BJ (cell line): ENCODE measurements at regions not wholly inside any gene's neighbourhood (a gene's known extent, or its start where the extent isn't known, plus 50 kb on each side); places are given as distances from the start of the nearest gene placed in this dataset.
"Not testable (repeated sequence)": the region's sequence is repeated elsewhere in the genome, so short reads cannot be mapped to it uniquely, and the experiment has no call there.

Experiments
- CTCF ChIA-PET: fragments of 350-600 bp; formaldehyde crosslinking; extraction: SDS; loops from one replicate; lab custom pipeline; 2021; ENCODE audit warnings: antibody characterized with exemption, inconsistent platforms; lab: Yijun Ruan, JAX
- POLR2A ChIA-PET: fragments of 300-600 bp; sonication (Branson Sonifier 250); formaldehyde crosslinking; extraction: SDS; loops from one replicate; lab custom pipeline; 2021; ENCODE audit warnings: antibody characterized with exemption; lab: Charles Lee
- DNase-seq: peaks from one replicate; pipeline ENCODE4 v3.0.0-alpha.2; 2011; ENCODE audit warnings: low read depth
- H3K27me3 ChIP-seq: 2 replicates; pipeline ENCODE4 v1.6.0; 2011; ENCODE audit warnings: low read length; ENCODE audit not compliant: control insufficient read depth, insufficient read depth
- H3K36me3 ChIP-seq: 2 replicates; pipeline ENCODE4 v1.5.1; 2011; ENCODE audit warnings: low read length; ENCODE audit not compliant: control insufficient read depth, insufficient read depth
- H3K4me3 ChIP-seq: 2 replicates; pipeline ENCODE4 v1.5.1; 2011; ENCODE audit warnings: low read depth, mild to moderate bottlenecking, control low read depth, low read length
- TF ChIP-seq, protein P1 (sequence below): IDR thresholded peaks from 2 replicates; pipeline ENCODE4 v1.5.1; 2011; ENCODE audit warnings: low read depth, mild to moderate bottlenecking, control low read depth, inconsistent platforms, low read length, moderate library complexity; ENCODE audit not compliant: insufficient read depth

DNA sequence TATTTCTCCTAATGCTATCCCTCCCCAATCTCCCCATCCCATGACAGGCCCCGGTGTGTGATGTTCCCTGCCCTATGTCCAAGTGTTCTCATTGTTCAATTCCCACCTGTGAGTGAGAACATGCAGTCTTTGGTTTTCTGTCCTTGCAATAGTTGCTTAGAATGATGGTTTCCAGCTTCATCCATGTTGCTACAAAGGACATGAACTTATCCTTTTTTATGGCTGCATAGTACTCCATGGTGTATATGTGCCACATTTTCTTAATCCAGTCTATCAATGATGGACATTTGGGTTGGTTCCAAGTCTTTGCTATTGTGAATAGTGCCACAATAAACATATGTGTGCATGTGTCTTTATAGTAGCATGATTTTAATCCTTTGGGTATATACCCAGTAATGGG is 51.3 kb upstream of the RIOK2 start:
- H3K36me3 ChIP-seq, DNase-seq, CTCF ChIA-PET, POLR2A ChIA-PET, H3K4me3 ChIP-seq, H3K27me3 ChIP-seq: not testable (repeated sequence)

DNA sequence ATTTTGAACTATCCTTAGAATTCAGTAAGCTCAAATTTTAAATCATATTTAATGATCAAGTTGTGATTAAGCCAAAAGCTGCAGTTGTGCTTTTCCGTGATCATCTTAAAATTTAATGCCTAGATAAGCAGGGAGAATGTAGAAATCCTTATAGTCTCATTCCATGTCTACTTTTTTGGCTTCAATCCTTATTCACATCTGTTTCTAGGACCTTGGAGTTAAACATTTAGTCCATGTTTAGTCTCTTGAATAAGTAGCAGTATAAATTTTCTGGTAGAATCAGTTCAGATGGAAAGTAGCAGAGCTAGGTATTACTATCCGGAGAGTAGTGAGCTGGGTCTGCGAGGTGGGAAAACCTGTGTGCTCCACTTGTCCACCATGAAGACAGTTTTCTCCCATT is 59.3 kb upstream of the RIOK2 start:
- Histone ChIP-seq H3K27me3 (no peaks in the 10 kb centered on the region), H3K4me3 (no peak overlapping the region), H3K36me3 (no peaks in the 10 kb centered on the region)
- no peak for DNase-seq
- TF ChIP-seq, protein P1, sequence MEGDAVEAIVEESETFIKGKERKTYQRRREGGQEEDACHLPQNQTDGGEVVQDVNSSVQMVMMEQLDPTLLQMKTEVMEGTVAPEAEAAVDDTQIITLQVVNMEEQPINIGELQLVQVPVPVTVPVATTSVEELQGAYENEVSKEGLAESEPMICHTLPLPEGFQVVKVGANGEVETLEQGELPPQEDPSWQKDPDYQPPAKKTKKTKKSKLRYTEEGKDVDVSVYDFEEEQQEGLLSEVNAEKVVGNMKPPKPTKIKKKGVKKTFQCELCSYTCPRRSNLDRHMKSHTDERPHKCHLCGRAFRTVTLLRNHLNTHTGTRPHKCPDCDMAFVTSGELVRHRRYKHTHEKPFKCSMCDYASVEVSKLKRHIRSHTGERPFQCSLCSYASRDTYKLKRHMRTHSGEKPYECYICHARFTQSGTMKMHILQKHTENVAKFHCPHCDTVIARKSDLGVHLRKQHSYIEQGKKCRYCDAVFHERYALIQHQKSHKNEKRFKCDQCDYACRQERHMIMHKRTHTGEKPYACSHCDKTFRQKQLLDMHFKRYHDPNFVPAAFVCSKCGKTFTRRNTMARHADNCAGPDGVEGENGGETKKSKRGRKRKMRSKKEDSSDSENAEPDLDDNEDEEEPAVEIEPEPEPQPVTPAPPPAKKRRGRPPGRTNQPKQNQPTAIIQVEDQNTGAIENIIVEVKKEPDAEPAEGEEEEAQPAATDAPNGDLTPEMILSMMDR: no peak
- ChIA-PET POLR2A (no interaction called here), CTCF (interaction anchor here (0.7 to 2.2 kb wide), 2 partner anchors 11 to 62 kb away, joined by 3 to 8 read pairs; no protein-coding TSS in a partner anchor)

DNA sequence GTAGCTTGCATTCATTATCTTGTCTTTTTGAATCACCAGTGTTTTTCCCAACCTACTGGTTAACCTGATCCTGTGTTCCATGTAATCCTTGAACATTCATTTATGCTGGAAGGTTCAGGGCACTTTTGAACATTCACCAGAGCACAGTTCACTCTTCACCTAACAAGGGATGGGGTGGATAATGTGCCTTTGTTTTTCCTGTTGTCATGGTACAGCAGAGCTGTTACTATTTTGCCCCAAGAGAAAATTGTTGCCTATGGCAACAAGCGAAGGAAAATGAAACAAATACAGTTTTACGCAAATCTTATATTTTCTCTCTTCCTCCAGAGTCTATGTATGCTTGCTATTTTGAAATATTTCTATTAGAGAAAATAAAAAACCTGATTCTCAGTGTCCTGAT is 60.3 kb upstream of the RIOK2 start:
- TF ChIP-seq, protein P1: no peak
- Histone ChIP-seq H3K27me3 (no peaks in the 10 kb centered on the region), H3K4me3 (no peak overlapping the region), H3K36me3 (no peaks in the 10 kb centered on the region)
- ChIA-PET CTCF (interaction anchor here (1.7 kb wide), 1 partner anchor 13 kb away, joined by 7 read pairs; no protein-coding TSS in a partner anchor), POLR2A (no interaction called here)
- DNase-seq: no peak

DNA sequence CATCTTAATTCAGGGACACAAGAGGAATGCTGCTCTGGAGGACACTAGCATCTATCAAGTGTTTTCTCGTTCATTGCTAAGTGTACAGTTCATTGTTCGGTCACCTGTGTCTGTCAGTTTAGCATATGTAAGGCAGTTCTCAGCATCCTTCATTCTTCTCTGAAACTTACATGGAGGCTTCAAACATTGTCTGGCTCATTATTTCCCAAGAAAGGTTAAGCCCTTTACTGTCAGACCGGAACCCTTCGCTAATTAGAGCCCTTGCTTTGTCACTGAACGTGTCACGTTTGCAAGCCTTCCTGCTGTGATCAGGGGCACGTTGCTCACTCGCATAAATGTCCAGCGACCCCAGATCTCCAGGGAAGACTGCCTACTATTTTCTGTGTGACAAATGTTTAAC is 62.3 kb upstream of the RIOK2 start:
- TF ChIP-seq, protein P1: no peak
- DNase-seq: no peak
- no peak overlapping the region for H3K4me3 ChIP-seq
- ChIA-PET POLR2A (no interaction called here), CTCF (no interaction called here)
- no peaks in the 10 kb centered on the region for H3K36me3 ChIP-seq
- H3K27me3 ChIP-seq: no peaks in the 10 kb centered on the region

DNA sequence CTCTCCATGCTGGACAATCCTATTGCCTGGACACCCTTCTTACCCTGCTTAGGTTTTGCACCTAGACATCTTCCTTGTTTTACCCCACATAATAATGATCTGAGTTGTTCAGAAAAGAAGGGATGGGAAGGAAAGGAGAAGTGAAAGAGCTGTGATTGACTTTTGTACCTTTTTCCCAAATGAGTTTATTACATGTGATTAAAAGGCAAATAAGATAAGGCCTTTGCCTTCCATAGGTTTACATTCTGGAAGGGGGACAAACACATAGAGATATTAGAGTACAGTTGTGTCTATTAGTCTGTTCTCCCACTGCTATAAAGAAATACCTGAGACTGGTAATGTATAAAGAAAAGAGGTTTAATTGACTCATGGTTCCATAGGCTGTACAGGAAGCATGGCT is 67.1 kb upstream of the RIOK2 start:
- Histone ChIP-seq H3K27me3 (no peaks in the 10 kb centered on the region), H3K4me3 (no peak overlapping the region), H3K36me3 (no peaks in the 10 kb centered on the region)
- TF ChIP-seq, protein P1: no peak
- ChIA-PET CTCF (no interaction called here), POLR2A (no interaction called here)
- DNase-seq: no peak

DNA sequence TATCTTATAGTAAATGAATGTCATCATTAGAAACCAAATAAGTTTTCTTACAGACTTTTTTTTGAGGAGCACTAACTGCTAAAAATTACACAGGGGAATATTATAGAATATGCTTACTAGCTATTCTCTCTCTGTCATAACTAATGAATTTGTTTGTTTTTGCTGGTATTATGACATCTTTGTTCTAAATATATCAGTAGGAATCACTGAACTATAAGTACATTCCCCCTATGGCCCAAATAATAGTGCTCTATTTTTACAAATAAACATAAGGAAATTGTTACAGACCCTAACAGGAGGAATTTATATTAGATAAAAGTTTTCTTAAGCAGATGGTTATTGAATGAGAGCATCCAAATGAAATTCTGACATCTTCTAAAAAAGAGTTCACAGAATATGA is 83.0 kb upstream of the RIOK2 start:
- H3K4me3 ChIP-seq: no peak overlapping the region
- TF ChIP-seq, protein P1: no peak
- ChIA-PET POLR2A (no interaction called here), CTCF (no interaction called here)
- no peaks in the 10 kb centered on the region for H3K27me3 ChIP-seq
- no peak for DNase-seq
- H3K36me3 ChIP-seq: no peaks in the 10 kb centered on the region
